Brain microvascular endothelial cell (primary cell): ENCODE measurements at regions not wholly inside any gene's neighbourhood (a gene's known extent, or its start where the extent isn't known, plus 50 kb on each side); places are given as distances from the start of the nearest gene placed in this dataset.

Source experiments
- DNase-seq: peaks from one replicate; pipeline ENCODE4 v3.0.0-alpha.2; 2020
- H3K27ac ChIP-seq: fragments of 250-450 bp; sonication (Bioruptor Pico); 2 replicates; pipeline ENCODE4 v1.5.1; 2020; ENCODE audit warnings: mild to moderate bottlenecking, moderate library complexity
- H3K27me3 ChIP-seq: fragments of 250-450 bp; sonication (Bioruptor Pico); replicated peaks from 2 replicates; pipeline ENCODE4 v1.5.1; 2020; ENCODE audit warnings: mild to moderate bottlenecking
- H3K36me3 ChIP-seq: fragments of 250-450 bp; sonication (Bioruptor Pico); replicated peaks from 2 replicates; pipeline ENCODE4 v1.5.1; 2020; ENCODE audit warnings: mild to moderate bottlenecking
- H3K4me3 ChIP-seq: 2 replicates; pipeline ENCODE4 v1.5.1; 2011; ENCODE audit warnings: low read depth, mild to moderate bottlenecking, control low read depth, low read length, moderate library complexity
- in situ Hi-C: cut with HindIII; loops from 2 replicates; pipeline ENCODE4 v1.10.0; 2017; ENCODE audit warnings: low sequenced_read_pairs, low pct_ligation_motif_present
- TF ChIP-seq, protein P1 (sequence below): IDR thresholded peaks from 2 replicates; pipeline ENCODE4 v1.5.1; 2011; ENCODE audit warnings: low read depth, mild to moderate bottlenecking, moderate library complexity, low read length, control low read depth, inconsistent platforms; ENCODE audit errors: missing control alignments

DNA sequence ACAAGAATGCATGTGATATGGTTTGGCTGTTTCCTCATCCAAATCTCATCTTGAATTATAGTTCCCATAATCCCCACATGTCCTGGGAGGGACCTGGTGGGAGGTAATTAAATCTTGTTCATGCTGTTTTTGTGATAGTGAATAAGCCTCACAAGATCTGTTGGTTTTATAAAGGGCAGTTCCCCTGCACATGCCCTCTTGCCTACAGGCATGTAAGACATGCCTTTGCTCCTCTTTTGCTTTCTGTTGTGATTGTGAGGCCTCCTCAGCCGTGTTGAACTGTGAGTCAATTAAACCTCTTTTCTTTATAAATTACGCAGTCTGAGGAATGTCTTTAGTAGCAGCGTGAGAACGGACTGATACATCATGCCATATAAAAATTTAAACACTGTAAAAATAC, 1537.0 kb downstream of the OTOL1 start:
- TF ChIP-seq, protein P1, sequence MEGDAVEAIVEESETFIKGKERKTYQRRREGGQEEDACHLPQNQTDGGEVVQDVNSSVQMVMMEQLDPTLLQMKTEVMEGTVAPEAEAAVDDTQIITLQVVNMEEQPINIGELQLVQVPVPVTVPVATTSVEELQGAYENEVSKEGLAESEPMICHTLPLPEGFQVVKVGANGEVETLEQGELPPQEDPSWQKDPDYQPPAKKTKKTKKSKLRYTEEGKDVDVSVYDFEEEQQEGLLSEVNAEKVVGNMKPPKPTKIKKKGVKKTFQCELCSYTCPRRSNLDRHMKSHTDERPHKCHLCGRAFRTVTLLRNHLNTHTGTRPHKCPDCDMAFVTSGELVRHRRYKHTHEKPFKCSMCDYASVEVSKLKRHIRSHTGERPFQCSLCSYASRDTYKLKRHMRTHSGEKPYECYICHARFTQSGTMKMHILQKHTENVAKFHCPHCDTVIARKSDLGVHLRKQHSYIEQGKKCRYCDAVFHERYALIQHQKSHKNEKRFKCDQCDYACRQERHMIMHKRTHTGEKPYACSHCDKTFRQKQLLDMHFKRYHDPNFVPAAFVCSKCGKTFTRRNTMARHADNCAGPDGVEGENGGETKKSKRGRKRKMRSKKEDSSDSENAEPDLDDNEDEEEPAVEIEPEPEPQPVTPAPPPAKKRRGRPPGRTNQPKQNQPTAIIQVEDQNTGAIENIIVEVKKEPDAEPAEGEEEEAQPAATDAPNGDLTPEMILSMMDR: no peak
- no peak overlapping the region for H3K27ac ChIP-seq

GRCh38 chr3:163039636-163040035, 1543.0 kb downstream of the OTOL1 start:
- Histone ChIP-seq H3K27ac (no peak overlapping the region), H3K4me3 (no peak overlapping the region), H3K27me3 (no peaks in the 10 kb centered on the region), H3K36me3 (no peaks in the 10 kb centered on the region)
- TF ChIP-seq, protein P1: no peak
- in situ Hi-C loops: no loop called here
- no peak for DNase-seq

More for the DNA sequence above, 1537.0 kb downstream of the OTOL1 start:
- in situ Hi-C loops: no loop called here
- Histone ChIP-seq H3K36me3 (no peaks in the 10 kb centered on the region), H3K27me3 (no peaks in the 10 kb centered on the region), H3K4me3 (no peak overlapping the region)
- no peak for DNase-seq

- in situ Hi-C loops: no loop called here
- TF ChIP-seq, protein P1: peak; percentile 75
- Histone ChIP-seq H3K27ac (no peak overlapping the region), H3K27me3 (no peaks in the 10 kb centered on the region), H3K4me3 (no peak overlapping the region), H3K36me3 (no peaks in the 10 kb centered on the region)
- peak; percentile 13 for DNase-seq
Measured at GRCh38 chr3:163043074-163043473, 1546.5 kb downstream of the OTOL1 start.

DNA sequence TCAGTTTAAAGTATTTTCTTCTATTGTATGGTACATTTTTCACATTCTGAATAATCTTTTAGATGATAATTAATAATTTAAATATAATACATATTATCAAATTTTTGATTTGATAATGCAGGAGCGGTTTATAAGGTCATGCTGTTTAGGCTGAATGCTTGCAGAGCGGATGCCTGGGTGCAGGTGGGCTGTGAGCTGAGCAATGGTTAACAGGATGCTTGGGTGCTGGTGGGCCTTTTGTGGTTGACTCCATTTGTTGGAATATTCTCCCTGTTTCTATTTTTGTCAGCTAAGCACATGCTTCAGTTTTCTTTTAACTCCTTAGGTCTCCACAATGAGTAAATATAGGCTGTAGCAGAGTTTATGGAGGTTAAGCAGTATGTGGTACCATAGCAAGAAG, 1549.3 kb downstream of the OTOL1 start:
- no peak overlapping the region for H3K27ac ChIP-seq
- H3K27me3 ChIP-seq: no peaks in the 10 kb centered on the region
- no peaks in the 10 kb centered on the region for H3K36me3 ChIP-seq
- H3K4me3 ChIP-seq: no peak overlapping the region
- in situ Hi-C loops: no loop called here
- DNase-seq: no peak
- TF ChIP-seq, protein P1: no peak

DNA sequence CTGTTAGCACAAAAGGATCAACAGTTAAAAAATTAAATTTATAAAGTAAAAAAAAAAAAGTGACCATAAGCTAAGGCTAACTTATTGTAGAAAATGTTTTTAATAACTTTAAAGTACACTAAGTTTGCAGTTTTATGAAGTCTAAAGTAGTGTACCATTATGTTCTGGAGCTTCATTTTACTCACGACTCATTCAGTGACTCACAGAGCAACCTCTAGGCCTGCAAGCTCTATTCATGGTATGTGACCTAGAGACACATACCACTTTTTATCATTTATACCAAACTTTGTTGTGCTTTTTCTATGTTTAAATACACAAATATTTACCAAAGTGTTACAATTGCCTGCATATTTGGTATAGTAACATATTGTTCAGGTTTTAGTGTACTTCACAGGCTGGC, 1552.3 kb downstream of the OTOL1 start:
- Histone ChIP-seq H3K27me3 (no peaks in the 10 kb centered on the region), H3K36me3 (no peaks in the 10 kb centered on the region), H3K4me3 (no peak overlapping the region), H3K27ac (no peak overlapping the region)
- in situ Hi-C loops: no loop called here
- no peak for DNase-seq
- TF ChIP-seq, protein P1: no peak

- in situ Hi-C loops: no loop called here
- no peak overlapping the region for H3K27ac ChIP-seq
- no peak overlapping the region for H3K4me3 ChIP-seq
- no peaks in the 10 kb centered on the region for H3K27me3 ChIP-seq
- H3K36me3 ChIP-seq: no peaks in the 10 kb centered on the region
- TF ChIP-seq, protein P1: peak; percentile 67
- DNase-seq: peak; percentile 54
Measured at GRCh38 chr3:163056874-163057497, 1560.4 kb downstream of the OTOL1 start.
